Endodermal cell (in vitro differentiated cells): ENCODE measurements at regions not wholly inside any gene's neighbourhood (a gene's known extent, or its start where the extent isn't known, plus 50 kb on each side); places are given as distances from the start of the nearest gene placed in this dataset. TPM values are rescaled to one million over a fixed set of nuclear protein-coding genes. Genes with fewer than 3 reads are reported as not detected.
"Not testable (repeated sequence)": the region's sequence is repeated elsewhere in the genome, so short reads cannot be mapped to it uniquely, and the experiment has no call there.

Source experiments
- DNase-seq: peaks from one replicate; pipeline ENCODE4 v3.0.0-alpha.2; 2017
- H3K27ac ChIP-seq: 2 replicates; pipeline ENCODE4 v1.5.1; 2013; ENCODE audit warnings: mild to moderate bottlenecking, low read depth, low read length, moderate library complexity
- H3K27me3 ChIP-seq: 2 replicates; pipeline ENCODE4 v1.6.1; 2013; ENCODE audit warnings: mild to moderate bottlenecking, low read length, moderate library complexity; ENCODE audit not compliant: insufficient read depth, control insufficient read depth, poor library complexity, severe bottlenecking
- H3K36me3 ChIP-seq: 2 replicates; pipeline ENCODE4 v1.7.0; 2013; ENCODE audit warnings: mild to moderate bottlenecking, low read length, moderate library complexity; ENCODE audit not compliant: control insufficient read depth, insufficient read depth
- H3K4me1 ChIP-seq: one replicate; pipeline ENCODE4 v1.7.0; 2013; ENCODE audit warnings: low read length; ENCODE audit not compliant: control insufficient read depth, insufficient read depth
- H3K4me3 ChIP-seq: 2 replicates; pipeline ENCODE4 v1.5.1; 2013; ENCODE audit warnings: mild to moderate bottlenecking, low read length, moderate library complexity
- H3K9ac ChIP-seq: 2 replicates; pipeline ENCODE4 v1.6.1; 2013; ENCODE audit warnings: mild to moderate bottlenecking, low read length, moderate library complexity; ENCODE audit not compliant: poor library complexity, severe bottlenecking; ENCODE audit errors: extremely low read depth
- H3K9me3 ChIP-seq: 2 replicates; pipeline ENCODE4 v1.6.1; 2013; ENCODE audit warnings: mild to moderate bottlenecking, low read length, moderate library complexity; ENCODE audit not compliant: control insufficient read depth
- H3K27ac Mint-ChIP-seq: 2 replicates; pipeline ENCODE4 v1.8.0; 2020; ENCODE audit warnings: mixed read lengths
- H3K27me3 Mint-ChIP-seq: 2 replicates; pipeline ENCODE4 v1.8.0; 2021; ENCODE audit warnings: mild to moderate bottlenecking, mixed read lengths; ENCODE audit not compliant: insufficient read depth
- H3K36me3 Mint-ChIP-seq: 2 replicates; pipeline ENCODE4 v1.8.0; 2020; ENCODE audit warnings: low read depth, mixed read lengths
- H3K4me1 Mint-ChIP-seq: 2 replicates; pipeline ENCODE4 v1.8.0; 2020; ENCODE audit warnings: mixed read lengths
- H3K4me3 Mint-ChIP-seq: 2 replicates; pipeline ENCODE4 v1.8.0; 2020; ENCODE audit warnings: mild to moderate bottlenecking, moderate library complexity, mixed read lengths
- H3K9me3 Mint-ChIP-seq: 2 replicates; pipeline ENCODE4 v1.8.0; 2020; ENCODE audit warnings: mild to moderate bottlenecking, mixed read lengths
- WGBS, 2 experiments: methylation state at CpG; one replicate each; pipeline versions ENCODE4 v1.1.5 to v1.1.7; 2013; ENCODE audit warnings: missing lambda C conversion rate in 2 of 2, mixed read lengths in 1 of 2; ENCODE audit not compliant: insufficient coverage in 1 of 2, insufficient read length in 1 of 2; 5-methylcytosine and 5-hydroxymethylcytosine counted together
- microRNA-seq: library from miRNA; unstranded; fragments of <30 nt; microRNA quantifications from one replicate; pipeline ENCODE4 v1.2.0, GENCODE V29; 2020; ENCODE audit warnings: borderline microRNAs expressed

DNA sequence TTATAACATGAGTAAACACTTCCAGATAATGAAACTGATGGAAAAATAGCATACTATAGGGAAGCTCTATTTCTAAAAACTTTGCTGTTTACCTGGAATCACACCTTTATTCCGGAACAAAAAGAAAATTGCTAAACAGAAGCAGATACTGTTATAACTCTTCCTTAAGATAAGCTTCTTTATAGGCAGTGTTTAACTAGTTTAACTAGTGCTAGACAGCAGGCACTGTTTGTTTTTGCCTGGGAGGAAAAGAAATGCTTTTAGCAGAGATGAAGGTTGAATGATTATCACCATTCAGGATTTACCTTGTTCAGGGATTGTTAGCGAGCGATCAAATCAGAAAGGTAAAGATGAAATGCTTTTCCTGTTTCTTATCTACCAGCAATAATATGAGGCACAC, 54.7 kb upstream of the PDPR start:
- not testable (repeated sequence) for H3K27me3 Mint-ChIP-seq, H3K27ac ChIP-seq, H3K9ac ChIP-seq, H3K9me3 ChIP-seq, H3K36me3 ChIP-seq, H3K4me1 ChIP-seq, DNase-seq, H3K9me3 Mint-ChIP-seq, H3K27me3 ChIP-seq, H3K36me3 Mint-ChIP-seq
- peak overlapping the region; percentile 14 for H3K4me3 ChIP-seq
- WGBS, 2 experiments: 67 to 70% methylated on average over 3 of the region's 3 CpGs
- peak overlapping the region; percentile 18 for H3K4me3 Mint-ChIP-seq
- peaks cover 28% of the 10 kb centered on the region for H3K4me1 Mint-ChIP-seq
- peak overlapping the region; percentile 75 for H3K27ac Mint-ChIP-seq

DNA sequence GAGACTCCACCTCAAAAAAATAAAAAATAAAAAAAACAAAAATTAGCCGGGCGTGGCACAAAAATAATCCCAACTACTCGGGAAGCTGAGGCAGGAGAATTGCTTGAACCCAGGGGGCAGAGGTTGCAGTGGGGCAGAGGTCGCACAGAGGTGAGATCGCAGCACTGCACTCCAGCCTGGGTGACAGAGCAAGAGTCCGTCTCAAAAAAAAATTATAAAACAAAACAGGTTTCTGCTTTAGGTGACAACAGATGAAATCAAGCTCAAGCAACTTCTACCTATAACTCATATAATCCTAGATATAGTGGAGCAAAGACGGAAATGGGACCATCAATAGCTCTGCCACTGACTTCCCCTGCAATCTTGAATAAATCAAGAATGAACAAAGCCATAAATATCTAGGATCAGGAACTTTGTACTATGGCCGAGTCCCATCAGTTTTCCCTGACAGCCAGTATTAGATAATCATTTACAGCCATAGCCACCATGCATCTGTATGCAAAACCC, 53.6 kb upstream of the PDPR start:
- H3K4me1 ChIP-seq, H3K27ac Mint-ChIP-seq, H3K36me3 ChIP-seq, H3K9ac ChIP-seq, H3K9me3 ChIP-seq, H3K36me3 Mint-ChIP-seq, DNase-seq, H3K27me3 Mint-ChIP-seq, H3K27ac ChIP-seq, H3K9me3 Mint-ChIP-seq, H3K4me3 Mint-ChIP-seq, H3K4me3 ChIP-seq, H3K27me3 ChIP-seq: not testable (repeated sequence)
- WGBS, 2 experiments: 91% methylated on average over 6 to 7 of the region's 8 CpGs
- H3K4me1 Mint-ChIP-seq: peaks cover 28% of the 10 kb centered on the region

DNA sequence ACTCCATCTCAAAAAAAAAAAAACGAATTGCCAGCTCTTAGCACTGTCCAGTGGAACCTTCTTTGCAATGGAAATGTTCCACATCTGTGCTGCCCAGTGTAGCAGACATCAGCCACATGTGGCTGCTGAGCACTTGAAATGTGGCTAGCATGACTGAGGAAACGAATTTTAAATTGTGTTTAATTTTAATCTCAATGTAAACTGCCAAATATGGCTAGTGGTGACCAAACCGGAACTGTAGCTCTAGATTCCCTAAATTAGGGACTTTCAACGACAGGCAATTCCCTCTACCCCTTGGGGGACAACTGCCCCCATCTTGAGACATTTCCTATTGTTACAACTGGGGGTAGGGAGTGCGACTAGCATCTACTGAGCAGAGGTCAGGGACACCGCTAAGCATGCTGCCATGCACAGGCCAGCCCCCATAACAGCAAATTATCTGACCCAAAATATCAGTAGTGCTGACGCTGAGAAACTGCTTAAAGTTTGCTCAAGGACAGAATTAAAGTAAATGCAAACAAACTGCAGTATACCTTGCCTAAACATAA, 52.4 kb upstream of the PDPR start:
- H3K4me3 Mint-ChIP-seq: not testable (repeated sequence)

DNA sequence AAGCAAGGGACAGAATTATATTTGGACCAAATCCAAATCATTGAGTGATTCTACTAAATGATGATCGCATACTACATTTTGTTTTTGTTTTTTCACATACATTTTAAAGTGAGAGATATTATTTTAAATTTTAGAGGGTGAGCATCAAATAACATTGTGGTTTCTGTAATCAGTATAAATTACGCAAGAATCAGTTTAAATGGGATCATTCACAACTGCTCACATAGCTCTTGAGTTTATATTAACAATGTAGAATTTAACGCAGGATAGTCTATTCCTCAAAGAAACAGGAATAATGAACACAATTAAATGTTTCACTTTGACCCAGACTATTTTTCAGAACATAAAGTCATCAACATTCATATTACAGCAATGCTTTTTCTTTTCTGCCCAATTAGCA, 51.2 kb upstream of the PDPR start:
- DNase-seq, H3K36me3 Mint-ChIP-seq, H3K36me3 ChIP-seq, H3K9me3 ChIP-seq, H3K27ac ChIP-seq, H3K4me3 ChIP-seq, H3K9me3 Mint-ChIP-seq, H3K27ac Mint-ChIP-seq, H3K27me3 ChIP-seq, H3K27me3 Mint-ChIP-seq, H3K4me1 ChIP-seq, H3K9ac ChIP-seq: not testable (repeated sequence)
- H3K4me3 Mint-ChIP-seq: peak overlapping the region; percentile 82
- WGBS, 2 experiments: 100% methylated on average over 1 of the region's 3 CpGs; no CpG with 5 or more reads in 1 of the 2 experiments
- peaks cover 26% of the 10 kb centered on the region for H3K4me1 Mint-ChIP-seq

More for the DNA sequence above, 52.4 kb upstream of the PDPR start:
- H3K4me1 Mint-ChIP-seq: peaks cover 28% of the 10 kb centered on the region
- not testable (repeated sequence) for DNase-seq, H3K36me3 ChIP-seq, H3K4me1 ChIP-seq, H3K36me3 Mint-ChIP-seq, H3K4me3 ChIP-seq, H3K9me3 Mint-ChIP-seq, H3K27ac ChIP-seq, H3K9ac ChIP-seq, H3K27ac Mint-ChIP-seq, H3K9me3 ChIP-seq, H3K27me3 ChIP-seq, H3K27me3 Mint-ChIP-seq
- WGBS, 2 experiments: 83 to 84% methylated on average over 3 to 6 of the region's 7 CpGs

Small RNA genes lying in the stretch of these regions (microRNA-seq; reads per million reads assigned to microRNA genes)
- not detected for gene MIR1972-2
